Uterus (tissue), 2 donors: ENCODE measurements at regions not wholly inside any gene's neighbourhood (a gene's known extent, or its start where the extent isn't known, plus 50 kb on each side); places are given as distances from the start of the nearest gene placed in this dataset.

ENCODE experiments used
- POLR2A ChIP-seq, 2 donors: fragments of 450-650 bp; IDR thresholded peaks; one replicate each; pipeline ENCODE4 v1.6.1; 2016; ENCODE audit warnings: antibody characterized with exemption in 2 of 2, mild to moderate bottlenecking in 1 of 2, moderate library complexity in 1 of 2
- TF ChIP-seq, protein P1 (sequence below), 4 experiments: fragments of 200-600 bp in 2 of 4; fragments of 450-650 bp in 2 of 4; sonication (generic) in 2 of 4; IDR thresholded peaks; one replicate each; pipeline ENCODE4 v1.5.1; 2016 to 2019; ENCODE audit warnings: antibody characterized with exemption in 4 of 4, mild to moderate bottlenecking in 2 of 4, moderate library complexity in 1 of 4

- TF ChIP-seq, protein P1, sequence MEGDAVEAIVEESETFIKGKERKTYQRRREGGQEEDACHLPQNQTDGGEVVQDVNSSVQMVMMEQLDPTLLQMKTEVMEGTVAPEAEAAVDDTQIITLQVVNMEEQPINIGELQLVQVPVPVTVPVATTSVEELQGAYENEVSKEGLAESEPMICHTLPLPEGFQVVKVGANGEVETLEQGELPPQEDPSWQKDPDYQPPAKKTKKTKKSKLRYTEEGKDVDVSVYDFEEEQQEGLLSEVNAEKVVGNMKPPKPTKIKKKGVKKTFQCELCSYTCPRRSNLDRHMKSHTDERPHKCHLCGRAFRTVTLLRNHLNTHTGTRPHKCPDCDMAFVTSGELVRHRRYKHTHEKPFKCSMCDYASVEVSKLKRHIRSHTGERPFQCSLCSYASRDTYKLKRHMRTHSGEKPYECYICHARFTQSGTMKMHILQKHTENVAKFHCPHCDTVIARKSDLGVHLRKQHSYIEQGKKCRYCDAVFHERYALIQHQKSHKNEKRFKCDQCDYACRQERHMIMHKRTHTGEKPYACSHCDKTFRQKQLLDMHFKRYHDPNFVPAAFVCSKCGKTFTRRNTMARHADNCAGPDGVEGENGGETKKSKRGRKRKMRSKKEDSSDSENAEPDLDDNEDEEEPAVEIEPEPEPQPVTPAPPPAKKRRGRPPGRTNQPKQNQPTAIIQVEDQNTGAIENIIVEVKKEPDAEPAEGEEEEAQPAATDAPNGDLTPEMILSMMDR (IDR thresholded peaks at IDR 0.05) = no peak
- no peak for TF ChIP-seq POLR2A (IDR thresholded peaks at IDR 0.05)
These were observed 108.8 kb upstream of the ASTN2 start for GRCh38 chr9:117523531-117524153.
